Right lobe of liver (tissue), 4 donors: ENCODE measurements at regions not wholly inside any gene's neighbourhood (a gene's known extent, or its start where the extent isn't known, plus 50 kb on each side); places are given as distances from the start of the nearest gene placed in this dataset.
"Not testable (repeated sequence)": the region's sequence is repeated elsewhere in the genome, so short reads cannot be mapped to it uniquely, and the experiment has no call there.

Experiments
- CTCF ChIP-seq, 4 donors: fragments of 200-600 bp in 3 of 4; fragments of 450-650 bp in 1 of 4; IDR thresholded peaks; one replicate each; pipeline versions ENCODE4 v1.5.1 to v1.8.0; 2016 to 2022; ENCODE audit warnings: antibody characterized with exemption in 4 of 4, mild to moderate bottlenecking in 2 of 4
- POLR2A ChIP-seq: fragments of 450-650 bp; IDR thresholded peaks from one replicate; pipeline ENCODE4 v1.6.1; 2017; ENCODE audit warnings: antibody characterized with exemption, mild to moderate bottlenecking
- donor health status: DM: no; HTN: no; CAD: no.
- donor health status: DM: no; HTN: no; CAD: no.
- donor health status: DM: no; HTN: yes; CAD: no.

- TF ChIP-seq CTCF (IDR thresholded peaks at IDR 0.05); POLR2A: not testable (repeated sequence)
These were observed 177.8 kb downstream of the FOXB1 start for GRCh38 chr15:60181957-60182356.
